ENCODE measurements at regions not wholly inside any gene's neighbourhood (a gene's known extent, or its start where the extent isn't known, plus 50 kb on each side); places are given as distances from the start of the nearest gene placed in this dataset.
"Not testable (repeated sequence)": the region's sequence is repeated elsewhere in the genome, so short reads cannot be mapped to it uniquely, and the experiment has no call there.

DNA sequence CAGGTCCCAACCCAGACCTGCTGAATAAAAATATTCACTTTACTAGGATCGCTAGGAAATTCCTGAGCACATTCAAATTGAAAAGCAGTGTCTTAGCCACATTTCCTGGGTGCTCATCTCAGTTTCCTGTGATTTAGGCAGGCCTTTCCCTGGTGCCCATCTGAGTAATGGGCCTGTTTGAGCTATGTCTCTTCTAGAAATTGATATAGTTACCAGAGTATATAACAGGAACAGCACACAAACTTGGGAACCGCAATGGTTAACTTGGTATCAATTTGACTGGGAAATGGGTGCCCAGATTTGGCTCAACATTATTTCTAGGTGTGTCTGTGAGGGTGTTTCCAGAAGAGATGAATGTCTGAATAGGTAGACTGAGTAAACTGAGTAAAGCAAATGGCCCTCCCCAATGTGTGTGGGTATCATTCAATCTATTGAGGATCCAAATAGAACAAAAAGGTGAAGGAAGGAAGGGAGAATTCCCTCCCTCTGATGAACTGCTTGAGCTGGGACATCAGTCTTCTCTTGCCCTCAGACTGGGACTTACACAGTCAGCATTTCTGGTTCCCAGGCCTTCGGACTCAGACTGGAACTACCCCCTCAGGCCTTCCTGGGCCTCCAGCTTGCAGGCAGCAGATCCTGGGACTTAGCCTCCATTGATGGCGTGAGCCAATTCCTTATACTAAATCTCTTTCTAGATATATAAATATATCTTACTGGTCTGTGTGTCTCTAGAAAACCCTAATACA, 99.1 kb downstream of the CCDC71L start:
- H3K9me3 ChIP-seq (ENCODE audit: control insufficient read depth, insufficient read depth, low read length) = no peaks in the 10 kb centered on the region
- no peaks in the 10 kb centered on the region for H3K36me3 ChIP-seq (ENCODE audit: insufficient read depth, low read length)
- no peak overlapping the region for H3K9ac ChIP-seq (ENCODE audit: low read depth, low read length)
- no peaks in the 10 kb centered on the region for H3K4me1 ChIP-seq (ENCODE audit: insufficient read depth, low read length)

DNA sequence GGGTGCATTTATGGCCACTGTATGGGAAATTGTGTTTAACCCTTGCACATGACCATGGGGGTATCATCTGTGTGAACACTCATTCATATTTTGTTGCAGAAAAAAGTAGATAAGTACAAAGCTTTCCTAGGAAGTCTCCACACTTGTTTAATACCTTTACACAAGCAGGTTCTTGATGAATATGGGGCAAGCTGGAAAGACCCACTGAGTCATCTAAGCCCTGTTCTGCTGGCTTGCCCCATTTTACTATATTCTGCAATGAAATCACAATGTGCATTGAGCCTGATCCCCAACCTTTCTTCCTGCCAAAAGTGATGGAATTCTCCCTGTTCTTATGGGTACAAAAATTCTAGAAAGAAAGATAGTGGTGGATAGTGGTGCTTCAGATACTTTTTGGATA, 99.8 kb downstream of the CCDC71L start:
- Histone ChIP-seq H3K9ac (ENCODE audit: low read depth, low read length) (no peak overlapping the region), H3K36me3 (ENCODE audit: insufficient read depth, low read length) (no peaks in the 10 kb centered on the region), H3K4me1 (ENCODE audit: insufficient read depth, low read length) (no peaks in the 10 kb centered on the region), H3K9me3 (ENCODE audit: control insufficient read depth, insufficient read depth, low read length) (no peaks in the 10 kb centered on the region)

DNA sequence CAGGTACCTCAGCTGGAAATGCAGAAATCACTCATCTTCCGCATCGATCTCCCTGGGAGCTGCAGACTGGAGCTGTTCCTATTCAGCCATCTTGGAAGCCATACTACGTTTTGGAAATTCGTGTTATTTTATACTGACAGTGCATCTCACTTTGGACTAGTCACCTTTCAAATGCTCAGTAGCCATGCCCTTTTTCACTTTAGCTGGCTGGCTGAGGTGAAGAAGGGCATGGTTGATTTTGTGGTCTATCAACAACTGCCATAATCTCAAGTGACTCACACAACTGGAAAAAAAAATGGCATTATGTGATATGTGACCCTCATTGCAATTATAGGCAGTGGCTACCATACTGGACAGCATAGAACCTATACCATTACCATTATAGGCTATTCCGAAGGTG, 100.5 kb downstream of the CCDC71L start:
- no peaks in the 10 kb centered on the region for H3K9me3 ChIP-seq (ENCODE audit: control insufficient read depth, insufficient read depth, low read length)

DNA sequence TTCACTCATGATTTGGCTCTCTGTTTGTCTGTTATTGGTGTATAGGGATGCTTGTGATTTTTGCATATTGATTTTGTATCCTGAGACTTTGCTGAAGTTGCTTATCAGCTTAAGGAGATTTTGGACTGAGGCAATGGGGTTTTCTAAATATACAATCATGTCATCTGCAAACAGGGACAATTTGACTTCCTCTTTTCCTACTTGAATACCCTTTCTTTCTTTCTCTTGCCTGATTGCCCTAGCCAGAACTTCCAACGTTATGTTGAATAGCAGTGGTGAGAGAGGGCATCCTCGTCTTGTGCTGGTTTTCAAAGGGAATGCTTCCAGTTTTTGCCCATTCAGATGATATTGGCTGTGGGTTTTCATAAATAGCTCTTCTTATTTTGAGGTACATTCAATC, 104.7 kb downstream of the CCDC71L start:
- H3K4me1 ChIP-seq (ENCODE audit: insufficient read depth, low read length); H3K9ac ChIP-seq (ENCODE audit: low read depth, low read length); H3K36me3 ChIP-seq (ENCODE audit: insufficient read depth, low read length); H3K9me3 ChIP-seq (ENCODE audit: control insufficient read depth, insufficient read depth, low read length): not testable (repeated sequence)

More for the DNA sequence above, 100.5 kb downstream of the CCDC71L start:
- Histone ChIP-seq H3K36me3 (ENCODE audit: insufficient read depth, low read length) (no peaks in the 10 kb centered on the region), H3K4me1 (ENCODE audit: insufficient read depth, low read length) (no peaks in the 10 kb centered on the region), H3K9ac (ENCODE audit: low read depth, low read length) (no peak overlapping the region)

DNA sequence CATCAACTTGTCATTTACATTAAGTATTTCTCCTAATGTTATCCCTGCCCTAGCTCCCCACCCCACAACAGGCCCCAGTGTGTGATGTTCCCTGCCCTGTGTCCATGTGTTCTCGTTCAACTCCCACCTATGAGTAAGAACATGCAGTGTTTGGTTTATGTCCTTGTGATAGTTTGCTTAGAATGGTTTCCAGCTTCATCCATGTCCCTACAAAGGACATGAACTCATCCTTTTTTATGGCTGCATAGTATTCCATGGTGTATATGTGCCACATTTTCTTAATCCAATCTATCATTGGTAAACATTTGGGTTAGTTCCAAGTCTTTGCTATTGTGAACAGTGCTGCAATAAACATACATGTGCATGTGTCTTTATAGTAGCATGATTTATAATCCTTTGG, 106.3 kb downstream of the CCDC71L start:
- not testable (repeated sequence) for H3K9me3 ChIP-seq (ENCODE audit: control insufficient read depth, insufficient read depth, low read length); H3K9ac ChIP-seq (ENCODE audit: low read depth, low read length); H3K4me1 ChIP-seq (ENCODE audit: insufficient read depth, low read length); H3K36me3 ChIP-seq (ENCODE audit: insufficient read depth, low read length)

DNA sequence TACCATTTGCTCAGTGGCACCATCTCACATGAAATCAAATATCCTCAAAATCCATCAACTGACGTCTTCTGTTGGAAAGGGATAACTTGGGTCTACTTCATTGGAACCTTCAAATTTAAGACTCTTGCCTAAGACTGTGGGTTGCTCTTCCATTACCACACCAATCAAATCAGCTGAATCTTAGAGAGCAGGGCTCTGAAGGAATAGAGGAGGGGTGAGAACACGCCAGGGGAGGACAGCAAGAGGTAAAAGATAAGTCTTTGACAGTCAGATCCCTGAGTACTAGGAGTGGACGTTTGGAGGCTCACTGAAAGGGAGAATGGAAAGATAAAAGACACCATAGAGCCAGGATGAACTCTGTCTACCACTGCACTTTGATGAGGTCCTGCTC, 107.5 kb downstream of the CCDC71L start:
- Histone ChIP-seq H3K4me1 (ENCODE audit: insufficient read depth, low read length) (no peaks in the 10 kb centered on the region), H3K36me3 (ENCODE audit: insufficient read depth, low read length) (no peaks in the 10 kb centered on the region), H3K9me3 (ENCODE audit: control insufficient read depth, insufficient read depth, low read length) (no peaks in the 10 kb centered on the region), H3K9ac (ENCODE audit: low read depth, low read length) (no peak overlapping the region)

DNA sequence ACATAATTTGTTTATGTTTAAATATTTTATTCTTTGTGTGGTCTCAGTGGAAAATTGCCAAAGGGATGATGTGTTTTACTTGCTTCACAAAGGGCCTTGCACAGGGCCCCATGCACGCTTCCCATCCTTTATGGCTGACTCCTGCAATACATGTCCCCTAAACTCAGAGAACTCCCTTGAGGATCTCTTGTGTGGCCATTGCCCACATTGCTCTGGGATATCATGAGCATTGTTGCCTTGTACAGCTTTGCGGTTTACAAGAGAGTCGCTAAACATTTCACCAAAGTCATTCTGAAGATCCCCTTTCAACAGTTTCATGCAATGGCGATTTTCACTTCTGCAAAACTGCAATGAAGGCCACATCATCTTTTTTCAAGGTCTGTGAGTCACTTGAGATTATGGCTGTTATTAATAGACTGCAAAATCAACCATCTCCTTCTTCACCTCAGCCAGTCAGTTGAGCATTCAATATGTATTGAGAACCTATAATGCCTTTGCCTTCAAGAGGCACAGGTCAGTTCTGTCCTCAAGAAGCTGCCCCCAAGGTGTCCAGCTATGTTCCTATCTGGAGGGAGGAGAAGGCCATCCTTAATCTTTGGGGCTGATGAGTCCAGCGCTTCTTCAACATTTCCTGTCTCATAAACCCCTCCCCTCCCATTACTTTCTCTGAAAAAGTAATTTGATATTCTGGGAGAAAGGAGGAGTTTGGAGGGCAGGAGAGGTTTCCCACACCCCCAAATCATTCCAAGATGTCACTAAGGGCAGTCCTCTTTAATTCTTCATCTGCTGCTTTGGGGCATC, 108.1 kb downstream of the CCDC71L start:
- Histone ChIP-seq H3K9ac (ENCODE audit: low read depth, low read length) (no peak overlapping the region), H3K4me1 (ENCODE audit: insufficient read depth, low read length) (no peaks in the 10 kb centered on the region), H3K9me3 (ENCODE audit: control insufficient read depth, insufficient read depth, low read length) (no peaks in the 10 kb centered on the region), H3K36me3 (ENCODE audit: insufficient read depth, low read length) (no peaks in the 10 kb centered on the region)

DNA sequence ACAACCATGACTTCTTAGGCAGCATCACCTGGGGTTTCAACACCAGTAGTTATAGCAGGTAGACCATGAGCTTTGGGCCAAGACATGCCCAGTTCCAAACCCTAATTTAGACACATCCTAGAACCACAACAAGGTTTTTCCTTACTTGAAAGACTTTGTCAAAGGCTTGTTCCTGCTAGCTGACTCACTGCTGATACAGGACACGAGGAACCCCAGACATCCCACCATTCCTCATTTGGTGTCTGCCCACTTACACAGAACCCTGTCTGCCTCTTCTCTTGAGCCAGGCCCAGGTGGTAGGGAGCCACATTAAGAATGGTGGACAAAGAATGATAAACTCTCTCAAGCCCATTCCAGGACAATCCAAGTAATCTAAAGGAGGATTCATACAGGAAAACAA, 109.0 kb downstream of the CCDC71L start:
- Histone ChIP-seq H3K4me1 (ENCODE audit: insufficient read depth, low read length) (no peaks in the 10 kb centered on the region), H3K9me3 (ENCODE audit: control insufficient read depth, insufficient read depth, low read length) (no peaks in the 10 kb centered on the region), H3K36me3 (ENCODE audit: insufficient read depth, low read length) (no peaks in the 10 kb centered on the region), H3K9ac (ENCODE audit: low read depth, low read length) (no peak overlapping the region)

DNA sequence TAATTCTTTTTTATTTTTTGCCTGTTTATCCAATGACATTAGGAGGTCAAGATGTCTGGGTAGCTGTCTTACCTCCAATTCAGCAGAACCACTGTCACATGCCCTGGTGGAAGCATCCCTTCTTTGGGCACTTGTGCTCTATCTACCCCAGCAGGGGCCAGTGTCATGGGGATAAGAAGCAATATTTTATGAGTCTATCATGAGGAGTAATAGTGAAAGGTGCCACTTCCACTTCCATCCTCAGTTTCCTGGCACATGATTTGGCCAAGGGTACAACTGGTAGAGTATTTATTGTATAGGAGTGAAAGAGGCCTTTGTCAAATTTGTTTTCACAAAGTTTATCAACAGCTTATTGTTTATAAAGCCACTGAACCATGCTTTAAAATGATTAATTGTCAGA, 112.5 kb downstream of the CCDC71L start:
- Histone ChIP-seq H3K9me3 (ENCODE audit: control insufficient read depth, insufficient read depth, low read length) (no peaks in the 10 kb centered on the region), H3K36me3 (ENCODE audit: insufficient read depth, low read length) (no peaks in the 10 kb centered on the region), H3K4me1 (ENCODE audit: insufficient read depth, low read length) (no peaks in the 10 kb centered on the region), H3K9ac (ENCODE audit: low read depth, low read length) (no peak overlapping the region)

DNA sequence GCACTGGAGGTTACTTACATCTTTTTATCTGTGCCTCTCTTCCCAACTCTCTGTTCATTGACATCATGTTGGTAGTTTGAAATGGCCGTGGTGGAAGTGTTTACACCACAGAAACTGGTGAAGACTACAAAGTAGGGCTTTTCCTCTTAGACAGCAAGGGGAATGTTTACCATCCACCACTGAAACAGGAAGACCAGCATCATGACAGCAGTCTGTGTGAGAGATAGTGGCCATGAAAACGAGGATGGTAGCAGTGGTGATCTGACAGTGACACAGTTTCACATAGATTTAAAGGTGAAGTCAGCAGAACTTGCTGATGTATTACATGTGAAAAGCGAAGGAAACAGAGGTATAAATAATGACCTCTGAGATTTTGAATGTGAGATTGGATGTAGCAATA, 115.7 kb downstream of the CCDC71L start:
- Histone ChIP-seq H3K9ac (ENCODE audit: low read depth, low read length) (no peak overlapping the region), H3K36me3 (ENCODE audit: insufficient read depth, low read length) (no peaks in the 10 kb centered on the region), H3K9me3 (ENCODE audit: control insufficient read depth, insufficient read depth, low read length) (no peaks in the 10 kb centered on the region), H3K4me1 (ENCODE audit: insufficient read depth, low read length) (no peaks in the 10 kb centered on the region)

DNA sequence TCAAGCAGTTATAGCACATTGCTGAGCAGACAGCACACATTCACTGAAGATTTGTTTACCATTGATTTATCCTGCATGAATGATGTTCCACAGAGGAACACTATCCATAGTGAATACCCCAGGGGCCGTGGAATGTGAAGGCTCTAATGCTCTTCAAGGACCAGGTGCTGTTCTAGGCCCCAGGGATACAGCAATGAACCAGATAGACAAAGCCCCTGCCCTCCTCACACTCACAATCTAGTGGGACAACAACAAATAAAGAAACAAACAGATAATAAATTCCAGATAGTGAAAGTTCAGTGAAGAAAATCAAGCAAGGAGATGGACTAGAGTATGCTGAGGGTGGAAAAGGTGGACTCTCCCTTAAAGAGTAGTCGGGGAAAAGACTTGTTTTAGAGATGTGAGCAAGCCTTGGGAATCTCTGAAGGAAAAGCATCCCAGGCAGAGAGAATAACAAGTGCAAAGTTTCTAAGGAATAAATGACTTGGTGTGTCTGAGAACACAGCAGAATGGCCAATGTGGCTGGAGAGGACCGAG, 117.7 kb downstream of the CCDC71L start:
- Histone ChIP-seq H3K4me1 (ENCODE audit: insufficient read depth, low read length) (no peaks in the 10 kb centered on the region), H3K9ac (ENCODE audit: low read depth, low read length) (no peak overlapping the region), H3K36me3 (ENCODE audit: insufficient read depth, low read length) (no peaks in the 10 kb centered on the region)

DNA sequence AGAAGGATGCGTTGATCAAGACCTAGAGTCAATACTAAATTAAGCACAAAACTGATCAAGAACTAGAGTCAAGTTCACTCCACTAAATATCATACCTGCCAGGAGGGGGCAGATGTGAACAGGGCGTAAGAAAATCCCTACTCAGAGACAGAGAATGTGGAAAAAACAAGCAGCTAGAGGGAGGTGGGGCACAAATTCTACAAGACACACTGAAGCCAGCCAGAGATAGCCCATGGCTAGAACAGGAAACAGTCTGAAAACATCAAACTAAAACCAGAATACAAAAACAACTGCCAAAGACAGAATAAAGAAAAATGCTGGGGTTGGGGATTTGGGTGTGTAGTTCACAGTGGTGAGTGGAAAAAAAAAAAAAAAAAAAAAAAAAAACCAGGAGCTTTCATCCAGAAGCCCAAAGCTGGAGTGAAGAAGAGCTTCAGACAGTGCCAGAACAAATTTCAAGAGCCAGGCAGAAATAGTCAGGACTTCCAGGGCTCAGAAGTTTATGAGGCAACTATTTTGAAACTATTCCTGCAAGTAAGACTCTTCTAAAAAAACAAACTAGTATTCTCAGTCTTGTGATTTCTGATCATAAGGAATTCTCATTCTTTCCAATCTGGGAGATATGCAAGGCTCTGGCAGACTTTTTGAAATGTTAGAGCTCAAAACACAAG, 118.3 kb downstream of the CCDC71L start:
- Histone ChIP-seq H3K4me1 (ENCODE audit: insufficient read depth, low read length) (no peaks in the 10 kb centered on the region), H3K36me3 (ENCODE audit: insufficient read depth, low read length) (no peaks in the 10 kb centered on the region), H3K9ac (ENCODE audit: low read depth, low read length) (no peak overlapping the region), H3K9me3 (ENCODE audit: control insufficient read depth, insufficient read depth, low read length) (no peaks in the 10 kb centered on the region)

More for the DNA sequence above, 117.7 kb downstream of the CCDC71L start:
- no peaks in the 10 kb centered on the region for H3K9me3 ChIP-seq (ENCODE audit: control insufficient read depth, insufficient read depth, low read length)

DNA sequence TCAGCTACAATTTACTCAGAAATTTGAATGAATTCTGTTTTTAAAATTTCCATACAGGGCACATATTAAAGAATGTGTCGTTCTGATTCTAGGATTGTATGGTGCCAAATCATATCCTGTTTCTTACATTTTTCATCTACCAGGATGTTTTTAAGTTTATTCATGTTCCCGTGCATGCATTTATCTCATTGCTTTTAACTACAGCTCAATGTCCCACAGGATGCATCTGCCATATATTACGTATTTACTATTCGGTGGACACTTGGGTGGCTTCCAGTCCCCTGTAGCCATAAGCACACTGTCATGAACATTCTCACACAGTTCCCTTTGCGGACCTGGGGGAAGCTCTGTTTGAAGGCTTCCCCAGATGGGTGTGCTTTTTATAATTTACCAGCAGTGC, 122.3 kb downstream of the CCDC71L start:
- H3K9ac ChIP-seq (ENCODE audit: low read depth, low read length) = no peak overlapping the region
- H3K36me3 ChIP-seq (ENCODE audit: insufficient read depth, low read length) = no peaks in the 10 kb centered on the region
- H3K9me3 ChIP-seq (ENCODE audit: control insufficient read depth, insufficient read depth, low read length) = no peaks in the 10 kb centered on the region

DNA sequence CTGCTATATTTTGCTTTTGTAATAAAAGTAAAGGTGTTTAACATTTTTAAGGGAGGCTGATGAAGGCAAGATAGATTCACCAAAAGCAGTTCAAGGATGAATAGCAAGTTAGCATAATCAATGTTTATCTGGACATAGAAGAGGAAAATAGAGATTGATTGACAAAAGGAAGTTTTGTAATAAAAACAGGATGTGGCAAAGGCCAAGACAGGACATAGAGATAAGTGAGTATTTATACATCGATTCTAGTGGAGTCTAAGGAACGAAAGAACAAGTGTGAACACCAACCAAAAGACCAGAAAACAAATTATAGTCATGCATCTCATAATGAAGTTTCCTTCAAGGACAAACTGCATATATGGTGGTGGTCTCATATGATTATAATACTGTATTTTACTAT, 123.8 kb downstream of the CCDC71L start:
- H3K4me1 ChIP-seq (ENCODE audit: insufficient read depth, low read length) = 0 out of 2 replicates have a peak, but pooled peaks cover 4% of the 10 kb centered on the region
- no peaks in the 10 kb centered on the region; the same call in 1 of the 2 replicates for H3K36me3 ChIP-seq (ENCODE audit: insufficient read depth, low read length)
- no peak overlapping the region for H3K9ac ChIP-seq (ENCODE audit: low read depth, low read length)
- H3K9me3 ChIP-seq (ENCODE audit: control insufficient read depth, insufficient read depth, low read length) = no peaks in the 10 kb centered on the region

More for the DNA sequence above, 122.3 kb downstream of the CCDC71L start:
- H3K4me1 ChIP-seq (ENCODE audit: insufficient read depth, low read length) = 0 out of 2 replicates have a peak, but pooled peaks cover 4% of the 10 kb centered on the region

Measured in ES-I3 (cell line).